Stimulated activated effector memory CD8-positive, alpha-beta T cell treated with anti-CD3 and anti-CD28 coated beads, Interleukin-12 subunit alpha, Interleukin-12 subunit beta, amount 100 ng/mL, for 72 hours (primary cell): ENCODE measurements at regions not wholly inside any gene's neighbourhood (a gene's known extent, or its start where the extent isn't known, plus 50 kb on each side); places are given as distances from the start of the nearest gene placed in this dataset.

Experiments
- ATAC-seq: fragments of 150-1000 bp; cut with Tn5 transposase; 2 replicates; pipeline ENCODE4 v1.10.0; 2021
- DNase-seq, 2 donors: peaks; one replicate each; pipeline ENCODE4 v3.0.0; 2021 to 2022; ENCODE audit warnings: low spot score in 2 of 2
- H3K27ac Mint-ChIP-seq: one replicate; pipeline ENCODE4 v1.8.0; 2022; ENCODE audit warnings: mild to moderate bottlenecking, mixed read lengths
- H3K36me3 Mint-ChIP-seq: one replicate; pipeline ENCODE4 v1.8.0; 2022; ENCODE audit warnings: mild to moderate bottlenecking, mixed read lengths
- H3K4me1 Mint-ChIP-seq: one replicate; pipeline ENCODE4 v1.8.0; 2022; ENCODE audit warnings: mixed read lengths
- H3K4me3 Mint-ChIP-seq: one replicate; pipeline ENCODE4 v1.8.0; 2022; ENCODE audit warnings: mild to moderate bottlenecking, mixed read lengths
- H3K9me3 Mint-ChIP-seq: one replicate; pipeline ENCODE4 v1.8.0; 2022; ENCODE audit warnings: mixed read lengths

- ATAC-seq, result no peak
- no peak overlapping the region for H3K27ac Mint-ChIP-seq
- DNase-seq, result no peak
- no peaks in the 10 kb centered on the region for H3K4me1 Mint-ChIP-seq
- H3K36me3 Mint-ChIP-seq, result no peaks in the 10 kb centered on the region
- H3K4me3 Mint-ChIP-seq, result no peak overlapping the region
- no peaks in the 10 kb centered on the region for H3K9me3 Mint-ChIP-seq
These were observed 406.9 kb upstream of the CDH4 start for GRCh38 chr20:60845146-60845545.

GRCh38 chr20:60851826-60852704 lies 400.0 kb upstream of the CDH4 start:
- H3K27ac Mint-ChIP-seq, result no peak overlapping the region
- no peak for DNase-seq
- H3K36me3 Mint-ChIP-seq, result no peaks in the 10 kb centered on the region
- H3K4me3 Mint-ChIP-seq, result no peak overlapping the region
- no peaks in the 10 kb centered on the region for H3K4me1 Mint-ChIP-seq
- ATAC-seq, result no peak
- peaks cover 5% of the 10 kb centered on the region for H3K9me3 Mint-ChIP-seq

GRCh38 chr20:60857708-60858107 lies 394.4 kb upstream of the CDH4 start:
- H3K9me3 Mint-ChIP-seq, result peaks cover 5% of the 10 kb centered on the region
- no peak overlapping the region for H3K27ac Mint-ChIP-seq
- DNase-seq (no peak), ATAC-seq (no peak)
- no peak overlapping the region for H3K4me3 Mint-ChIP-seq
- H3K36me3 Mint-ChIP-seq, result no peaks in the 10 kb centered on the region
- no peaks in the 10 kb centered on the region for H3K4me1 Mint-ChIP-seq

- Mint-ChIP-seq H3K4me1 (no peaks in the 10 kb centered on the region), H3K4me3 (no peak overlapping the region), H3K36me3 (no peaks in the 10 kb centered on the region), H3K9me3 (no peaks in the 10 kb centered on the region), H3K27ac (no peak overlapping the region)
- DNase-seq (no peak), ATAC-seq (no peak)
These were observed 389.5 kb upstream of the CDH4 start for GRCh38 chr20:60862601-60863000.

- H3K4me3 Mint-ChIP-seq, result no peak overlapping the region
- no peaks in the 10 kb centered on the region for H3K9me3 Mint-ChIP-seq
- H3K36me3 Mint-ChIP-seq, result no peaks in the 10 kb centered on the region
- H3K27ac Mint-ChIP-seq, result no peak overlapping the region
- ATAC-seq, result no peak
- DNase-seq, result no peak
- H3K4me1 Mint-ChIP-seq, result no peaks in the 10 kb centered on the region
These were observed 388.5 kb upstream of the CDH4 start for GRCh38 chr20:60863548-60863947.

- DNase-seq, result no peak
- Mint-ChIP-seq H3K4me1 (no peaks in the 10 kb centered on the region), H3K27ac (no peak overlapping the region), H3K4me3 (no peak overlapping the region), H3K9me3 (no peaks in the 10 kb centered on the region), H3K36me3 (no peaks in the 10 kb centered on the region)
- no peak for ATAC-seq
These were observed 384.5 kb upstream of the CDH4 start for GRCh38 chr20:60867589-60867988.

GRCh38 chr20:60868316-60868891 lies 383.7 kb upstream of the CDH4 start:
- Mint-ChIP-seq H3K36me3 (no peaks in the 10 kb centered on the region), H3K9me3 (no peaks in the 10 kb centered on the region), H3K4me3 (no peak overlapping the region), H3K27ac (no peak overlapping the region), H3K4me1 (no peaks in the 10 kb centered on the region)
- ATAC-seq (no peak), DNase-seq (no peak)

GRCh38 chr20:60869087-60869486 lies 383.0 kb upstream of the CDH4 start:
- H3K4me1 Mint-ChIP-seq, result no peaks in the 10 kb centered on the region
- no peak overlapping the region for H3K27ac Mint-ChIP-seq
- H3K36me3 Mint-ChIP-seq, result no peaks in the 10 kb centered on the region
- no peaks in the 10 kb centered on the region for H3K9me3 Mint-ChIP-seq
- ATAC-seq (no peak), DNase-seq (no peak)
- H3K4me3 Mint-ChIP-seq, result no peak overlapping the region

- Mint-ChIP-seq H3K36me3 (no peaks in the 10 kb centered on the region), H3K9me3 (no peaks in the 10 kb centered on the region), H3K4me1 (no peaks in the 10 kb centered on the region), H3K27ac (no peak overlapping the region), H3K4me3 (no peak overlapping the region)
- DNase-seq, result no peak
- ATAC-seq, result no peak
These were observed 382.4 kb upstream of the CDH4 start for GRCh38 chr20:60869625-60870024.

GRCh38 chr20:60870040-60870439 lies 382.0 kb upstream of the CDH4 start:
- Mint-ChIP-seq H3K4me1 (no peaks in the 10 kb centered on the region), H3K4me3 (no peak overlapping the region), H3K27ac (no peak overlapping the region), H3K9me3 (no peaks in the 10 kb centered on the region), H3K36me3 (no peaks in the 10 kb centered on the region)
- ATAC-seq, result no peak
- no peak for DNase-seq

GRCh38 chr20:60872224-60872623 lies 379.8 kb upstream of the CDH4 start:
- no peaks in the 10 kb centered on the region for H3K4me1 Mint-ChIP-seq
- no peak overlapping the region for H3K4me3 Mint-ChIP-seq
- no peak overlapping the region for H3K27ac Mint-ChIP-seq
- no peaks in the 10 kb centered on the region for H3K9me3 Mint-ChIP-seq
- no peak for ATAC-seq
- no peak for DNase-seq
- H3K36me3 Mint-ChIP-seq, result no peaks in the 10 kb centered on the region

- Mint-ChIP-seq H3K4me3 (no peak overlapping the region), H3K4me1 (no peaks in the 10 kb centered on the region), H3K27ac (no peak overlapping the region), H3K9me3 (no peaks in the 10 kb centered on the region), H3K36me3 (no peaks in the 10 kb centered on the region)
- ATAC-seq, result no peak
- no peak for DNase-seq
These were observed 374.8 kb upstream of the CDH4 start for GRCh38 chr20:60877071-60877857.

- no peaks in the 10 kb centered on the region for H3K4me1 Mint-ChIP-seq
- ATAC-seq, result no peak
- H3K27ac Mint-ChIP-seq, result no peak overlapping the region
- H3K4me3 Mint-ChIP-seq, result no peak overlapping the region
- no peaks in the 10 kb centered on the region for H3K9me3 Mint-ChIP-seq
- H3K36me3 Mint-ChIP-seq, result no peaks in the 10 kb centered on the region
- DNase-seq, result no peak
These were observed 369.2 kb upstream of the CDH4 start for GRCh38 chr20:60882836-60883235.

GRCh38 chr20:60883496-60883895 lies 368.6 kb upstream of the CDH4 start:
- no peaks in the 10 kb centered on the region for H3K4me1 Mint-ChIP-seq

GRCh38 chr20:60884277-60884676 lies 367.8 kb upstream of the CDH4 start:
- no peaks in the 10 kb centered on the region for H3K36me3 Mint-ChIP-seq
- no peak overlapping the region for H3K27ac Mint-ChIP-seq
- no peak for DNase-seq
- no peak overlapping the region for H3K4me3 Mint-ChIP-seq
- no peaks in the 10 kb centered on the region for H3K4me1 Mint-ChIP-seq
- no peaks in the 10 kb centered on the region for H3K9me3 Mint-ChIP-seq
- ATAC-seq, result no peak

More at GRCh38 chr20:60883496-60883895, 368.6 kb upstream of the CDH4 start:
- no peaks in the 10 kb centered on the region for H3K9me3 Mint-ChIP-seq
- no peak overlapping the region for H3K27ac Mint-ChIP-seq
- ATAC-seq, result no peak
- no peak for DNase-seq
- no peak overlapping the region for H3K4me3 Mint-ChIP-seq
- no peaks in the 10 kb centered on the region for H3K36me3 Mint-ChIP-seq

GRCh38 chr20:60888771-60889170 lies 363.3 kb upstream of the CDH4 start:
- DNase-seq (no peak), ATAC-seq (no peak)
- peaks cover 3% of the 10 kb centered on the region for H3K9me3 Mint-ChIP-seq
- H3K4me3 Mint-ChIP-seq, result no peak overlapping the region
- H3K27ac Mint-ChIP-seq, result no peak overlapping the region
- H3K36me3 Mint-ChIP-seq, result no peaks in the 10 kb centered on the region
- H3K4me1 Mint-ChIP-seq, result no peaks in the 10 kb centered on the region
